Trophoblast cell (in vitro differentiated cells and primary cell): ENCODE measurements at regions not wholly inside any gene's neighbourhood (a gene's known extent, or its start where the extent isn't known, plus 50 kb on each side); places are given as distances from the start of the nearest gene placed in this dataset.

Experiments
- DNase-seq, 2 donors: peaks; one replicate each; pipeline ENCODE4 v3.0.0-alpha.2; 2016
- H2AFZ ChIP-seq: 2 replicates; pipeline ENCODE4 v1.6.1; 2013; ENCODE audit warnings: low read length, moderate library complexity, mild to moderate bottlenecking; ENCODE audit not compliant: insufficient read depth, poor library complexity
- H2AK5ac ChIP-seq: 2 replicates; pipeline ENCODE4 v1.6.1; 2013; ENCODE audit warnings: mild to moderate bottlenecking, low read length
- H2BK120ac ChIP-seq: 2 replicates; pipeline ENCODE4 v1.6.1; 2013; ENCODE audit warnings: low read length, mild to moderate bottlenecking, moderate library complexity; ENCODE audit not compliant: insufficient read depth, poor library complexity
- H2BK12ac ChIP-seq: 2 replicates; pipeline ENCODE4 v1.6.1; 2013; ENCODE audit warnings: mild to moderate bottlenecking, low read length, moderate library complexity
- H2BK5ac ChIP-seq: 2 replicates; pipeline ENCODE4 v1.6.1; 2013; ENCODE audit warnings: low read length, low read depth, moderate library complexity, mild to moderate bottlenecking; ENCODE audit not compliant: poor library complexity
- H3K14ac ChIP-seq: 2 replicates; pipeline ENCODE4 v1.6.1; 2013; ENCODE audit warnings: mild to moderate bottlenecking, low read length
- H3K18ac ChIP-seq: 2 replicates; pipeline ENCODE4 v1.6.1; 2013; ENCODE audit warnings: mild to moderate bottlenecking, low read length
- H3K23ac ChIP-seq: 2 replicates; pipeline ENCODE4 v1.6.1; 2013; ENCODE audit warnings: low read length
- H3K27ac ChIP-seq: 2 replicates; pipeline ENCODE4 v1.5.1; 2013; ENCODE audit warnings: low read depth, mild to moderate bottlenecking, inconsistent platforms, low read length, moderate library complexity
- H3K27me3 ChIP-seq: 2 replicates; pipeline ENCODE4 v1.6.1; 2013; ENCODE audit warnings: inconsistent platforms, mild to moderate bottlenecking, low read length, moderate library complexity; ENCODE audit not compliant: insufficient read depth
- H3K36me3 ChIP-seq, 2 experiments: 1 replicate in 1 of 2; 2 replicates in 1 of 2; pipeline ENCODE4 v1.6.1; 2013; ENCODE audit warnings: low read length in 2 of 2, mild to moderate bottlenecking in 2 of 2, moderate library complexity in 1 of 2; ENCODE audit not compliant: insufficient read depth in 2 of 2, control insufficient read depth in 1 of 2
- H3K4ac ChIP-seq: 2 replicates; pipeline ENCODE4 v1.6.1; 2013; ENCODE audit warnings: low read depth, mild to moderate bottlenecking, low read length, moderate library complexity
- H3K4me1 ChIP-seq, 2 experiments: 1 replicate in 1 of 2; 2 replicates in 1 of 2; pipeline ENCODE4 v1.6.1; 2013; ENCODE audit warnings: low read length in 2 of 2, mild to moderate bottlenecking in 2 of 2, moderate library complexity in 1 of 2; ENCODE audit not compliant: insufficient read depth in 2 of 2, control insufficient read depth in 1 of 2
- H3K4me2 ChIP-seq: 2 replicates; pipeline ENCODE4 v1.6.1; 2013; ENCODE audit warnings: inconsistent platforms, mild to moderate bottlenecking, low read length, moderate library complexity
- H3K4me3 ChIP-seq: 2 replicates; pipeline ENCODE4 v1.5.1; 2013; ENCODE audit warnings: mild to moderate bottlenecking, low read depth, low read length, inconsistent platforms
- H3K79me1 ChIP-seq: one replicate; pipeline ENCODE4 v1.6.1; 2013; ENCODE audit warnings: low read length
- H3K79me2 ChIP-seq: 2 replicates; pipeline ENCODE4 v1.6.1; 2013; ENCODE audit warnings: low read length, mild to moderate bottlenecking; ENCODE audit not compliant: control insufficient read depth, insufficient read depth, poor library complexity
- H3K9ac ChIP-seq: 2 replicates; pipeline ENCODE4 v1.6.1; 2013; ENCODE audit warnings: mild to moderate bottlenecking, low read length
- H3K9me3 ChIP-seq: 2 replicates; pipeline ENCODE4 v1.6.1; 2013; ENCODE audit warnings: low read depth, mild to moderate bottlenecking, control low read depth, inconsistent platforms, low read length; ENCODE audit not compliant: insufficient read depth
- H4K12ac ChIP-seq: 2 replicates; pipeline ENCODE4 v1.6.1; 2013; ENCODE audit warnings: low read depth, mild to moderate bottlenecking, low read length, moderate library complexity
- H4K8ac ChIP-seq: 2 replicates; pipeline ENCODE4 v1.6.1; 2013; ENCODE audit warnings: low read depth, mild to moderate bottlenecking, low read length, moderate library complexity
- H4K91ac ChIP-seq: one replicate; pipeline ENCODE4 v1.6.1; 2013; ENCODE audit warnings: low read depth, mild to moderate bottlenecking, low read length, moderate library complexity
- WGBS: extraction: QIAGEN DNeasy Blood & Tissue Kit; methylation state at CpG from one replicate; pipeline ENCODE4 v1.1.7; 2013; ENCODE audit warnings: missing lambda C conversion rate; ENCODE audit not compliant: insufficient read length, insufficient coverage; ENCODE audit errors: extremely low coverage; 5-methylcytosine and 5-hydroxymethylcytosine counted together

- no peak for DNase-seq
- H3K4ac ChIP-seq = no peak overlapping the region
- H3K23ac ChIP-seq = no peak overlapping the region
- no peak overlapping the region for H2BK120ac ChIP-seq
- H2BK5ac ChIP-seq = no peak overlapping the region
- no peaks in the 10 kb centered on the region for H3K36me3 ChIP-seq
- H4K91ac ChIP-seq = no peak overlapping the region
- peaks cover 2% of the 10 kb centered on the region for H3K9me3 ChIP-seq
- WGBS = no CpG with 5 or more reads among the region's 4 CpGs
- H3K9ac ChIP-seq = no peak overlapping the region
- H3K4me3 ChIP-seq = no peak overlapping the region
- H3K27me3 ChIP-seq = no peaks in the 10 kb centered on the region
- H3K4me1 ChIP-seq = peaks cover 3 to 5% of the 10 kb centered on the region in 2 experiments
- no peaks in the 10 kb centered on the region for H3K79me2 ChIP-seq
- H3K18ac ChIP-seq = no peak overlapping the region
- no peaks in the 10 kb centered on the region for H3K79me1 ChIP-seq
- no peak overlapping the region for H4K8ac ChIP-seq
- H2BK12ac ChIP-seq = no peak overlapping the region
- H2AFZ ChIP-seq = no peak overlapping the region
- H2AK5ac ChIP-seq = no peak overlapping the region
- no peak overlapping the region for H3K27ac ChIP-seq
- no peak overlapping the region for H3K14ac ChIP-seq
- no peak overlapping the region for H4K12ac ChIP-seq
- H3K4me2 ChIP-seq = no peak overlapping the region
Observed at GRCh38 chr11:113587308-113587739, 112.1 kb upstream of the DRD2 start.

- no peaks in the 10 kb centered on the region for H3K4me1 ChIP-seq
- no peak overlapping the region for H4K8ac ChIP-seq
- no peak overlapping the region for H3K4me2 ChIP-seq
- H3K9ac ChIP-seq = no peak overlapping the region
- no peak overlapping the region for H4K91ac ChIP-seq
- H2BK5ac ChIP-seq = no peak overlapping the region
- H3K79me2 ChIP-seq = no peaks in the 10 kb centered on the region
- H3K27ac ChIP-seq = no peak overlapping the region
- H3K23ac ChIP-seq = no peak overlapping the region
- no peak overlapping the region for H2AFZ ChIP-seq
- no peak overlapping the region for H3K14ac ChIP-seq
- H3K79me1 ChIP-seq = no peaks in the 10 kb centered on the region
- H3K9me3 ChIP-seq = peaks cover 2% of the 10 kb centered on the region
- no peaks in the 10 kb centered on the region for H3K27me3 ChIP-seq
- H3K4ac ChIP-seq = no peak overlapping the region
- no peak overlapping the region for H2BK120ac ChIP-seq
- H3K4me3 ChIP-seq = no peak overlapping the region
- no peak overlapping the region for H2AK5ac ChIP-seq
- H4K12ac ChIP-seq = no peak overlapping the region
- WGBS = no CpG with 5 or more reads among the region's 6 CpGs
- H2BK12ac ChIP-seq = no peak overlapping the region
- peak; percentile 55 to 78 for DNase-seq
- H3K36me3 ChIP-seq = no peaks in the 10 kb centered on the region
- no peak overlapping the region for H3K18ac ChIP-seq
Observed at GRCh38 chr11:113584371-113584770, 109.2 kb upstream of the DRD2 start.

GRCh38 chr11:113581713-113582112 lies 106.5 kb upstream of the DRD2 start:
- H4K91ac ChIP-seq = no peak overlapping the region
- no peak overlapping the region for H3K4me3 ChIP-seq
- peaks cover 2% of the 10 kb centered on the region for H3K9me3 ChIP-seq
- H3K27ac ChIP-seq = no peak overlapping the region
- no peak overlapping the region for H2BK12ac ChIP-seq
- H2BK5ac ChIP-seq = no peak overlapping the region
- no CpG with 5 or more reads among the region's 3 CpGs for WGBS
- no peak overlapping the region for H2AK5ac ChIP-seq
- no peak overlapping the region for H3K4me2 ChIP-seq
- H4K8ac ChIP-seq = no peak overlapping the region
- H3K36me3 ChIP-seq = no peaks in the 10 kb centered on the region
- no peak overlapping the region for H3K23ac ChIP-seq
- no peak overlapping the region for H4K12ac ChIP-seq
- no peaks in the 10 kb centered on the region for H3K79me2 ChIP-seq
- H3K4me1 ChIP-seq = peaks cover 2 to 8% of the 10 kb centered on the region in 2 experiments
- no peak overlapping the region for H2AFZ ChIP-seq
- no peak overlapping the region for H3K4ac ChIP-seq
- no peak overlapping the region for H3K9ac ChIP-seq
- no peaks in the 10 kb centered on the region for H3K27me3 ChIP-seq
- H3K14ac ChIP-seq = no peak overlapping the region
- H3K18ac ChIP-seq = no peak overlapping the region
- H3K79me1 ChIP-seq = no peaks in the 10 kb centered on the region
- no peak overlapping the region for H2BK120ac ChIP-seq
- no peak for DNase-seq

GRCh38 chr11:113579292-113579940 lies 104.2 kb upstream of the DRD2 start:
- H2BK5ac ChIP-seq = no peak overlapping the region
- H2BK12ac ChIP-seq = no peak overlapping the region
- no peak overlapping the region for H3K18ac ChIP-seq
- no peaks in the 10 kb centered on the region for H3K79me1 ChIP-seq
- no peak overlapping the region for H2AFZ ChIP-seq
- no peak overlapping the region for H3K27ac ChIP-seq
- H3K79me2 ChIP-seq = no peaks in the 10 kb centered on the region
- DNase-seq = no peak
- H3K4me2 ChIP-seq = no peak overlapping the region
- H3K14ac ChIP-seq = no peak overlapping the region
- peaks cover 2% of the 10 kb centered on the region for H3K9me3 ChIP-seq
- no peak overlapping the region for H3K4me3 ChIP-seq
- no CpG with 5 or more reads among the region's 11 CpGs for WGBS
- no peak overlapping the region for H3K9ac ChIP-seq
- H3K4ac ChIP-seq = no peak overlapping the region
- H3K27me3 ChIP-seq = no peaks in the 10 kb centered on the region
- no peak overlapping the region for H4K12ac ChIP-seq
- H4K8ac ChIP-seq = no peak overlapping the region
- H3K36me3 ChIP-seq = no peaks in the 10 kb centered on the region
- H3K4me1 ChIP-seq = peaks cover 2 to 8% of the 10 kb centered on the region in 2 experiments
- no peak overlapping the region for H4K91ac ChIP-seq
- no peak overlapping the region for H2AK5ac ChIP-seq
- no peak overlapping the region for H2BK120ac ChIP-seq
- H3K23ac ChIP-seq = no peak overlapping the region
